H1 (cell line): ENCODE measurements at regions not wholly inside any gene's neighbourhood (a gene's known extent, or its start where the extent isn't known, plus 50 kb on each side); places are given as distances from the start of the nearest gene placed in this dataset.

Source experiments
- ATF3 ChIP-seq: IDR thresholded peaks from 2 replicates; pipeline ENCODE4 v1.6.1; 2011; ENCODE audit warnings: low read depth, mild to moderate bottlenecking, low read length; ENCODE audit not compliant: insufficient read depth
- BRCA1 ChIP-seq: IDR thresholded peaks from 2 replicates; pipeline ENCODE4 v1.6.1; 2012; ENCODE audit warnings: low read depth, low read length, improper control_type of control experiment
- TAF1 ChIP-seq: IDR thresholded peaks from 2 replicates; pipeline ENCODE4 v1.6.1; 2011; ENCODE audit warnings: mild to moderate bottlenecking, low read depth, low read length
- TF ChIP-seq, protein P1 (sequence below), 3 experiments: IDR thresholded peaks; 1 replicate in 2 of 3; 2 replicates in 1 of 3; pipeline versions ENCODE4 v1.5.1 to v1.6.1; 2011; ENCODE audit warnings: low read length in 3 of 3, mild to moderate bottlenecking in 3 of 3, inconsistent platforms in 2 of 3, low read depth in 1 of 3, moderate library complexity in 1 of 3; ENCODE audit not compliant: insufficient read depth in 1 of 3; ENCODE audit errors: control extremely low read depth in 1 of 3

GRCh38 chr7:80279760-80280159 lies 145.1 kb downstream of the GNAI1 start (continued):
- TF ChIP-seq ATF3 (no peak), TAF1 (no peak), BRCA1 (no peak)
- TF ChIP-seq, protein P1, sequence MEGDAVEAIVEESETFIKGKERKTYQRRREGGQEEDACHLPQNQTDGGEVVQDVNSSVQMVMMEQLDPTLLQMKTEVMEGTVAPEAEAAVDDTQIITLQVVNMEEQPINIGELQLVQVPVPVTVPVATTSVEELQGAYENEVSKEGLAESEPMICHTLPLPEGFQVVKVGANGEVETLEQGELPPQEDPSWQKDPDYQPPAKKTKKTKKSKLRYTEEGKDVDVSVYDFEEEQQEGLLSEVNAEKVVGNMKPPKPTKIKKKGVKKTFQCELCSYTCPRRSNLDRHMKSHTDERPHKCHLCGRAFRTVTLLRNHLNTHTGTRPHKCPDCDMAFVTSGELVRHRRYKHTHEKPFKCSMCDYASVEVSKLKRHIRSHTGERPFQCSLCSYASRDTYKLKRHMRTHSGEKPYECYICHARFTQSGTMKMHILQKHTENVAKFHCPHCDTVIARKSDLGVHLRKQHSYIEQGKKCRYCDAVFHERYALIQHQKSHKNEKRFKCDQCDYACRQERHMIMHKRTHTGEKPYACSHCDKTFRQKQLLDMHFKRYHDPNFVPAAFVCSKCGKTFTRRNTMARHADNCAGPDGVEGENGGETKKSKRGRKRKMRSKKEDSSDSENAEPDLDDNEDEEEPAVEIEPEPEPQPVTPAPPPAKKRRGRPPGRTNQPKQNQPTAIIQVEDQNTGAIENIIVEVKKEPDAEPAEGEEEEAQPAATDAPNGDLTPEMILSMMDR (IDR thresholded peaks at IDR 0.05; ENCODE audit: control extremely low read depth in 1 of 3, insufficient read depth in 1 of 3, low read depth in 1 of 3, low read length in 3 of 3): no peak
